A673 (cell line): ENCODE measurements at regions not wholly inside any gene's neighbourhood (a gene's known extent, or its start where the extent isn't known, plus 50 kb on each side); places are given as distances from the start of the nearest gene placed in this dataset.

Experiments used
- EZH2 ChIP-seq: fragments of 200-600 bp; sonication (generic); IDR thresholded peaks from 2 replicates; pipeline ENCODE4 v1.6.1; 2017; ENCODE audit warnings: borderline replicate concordance, low read depth, mild to moderate bottlenecking, mixed read lengths, antibody characterized with exemption, low read length; ENCODE audit not compliant: poor library complexity, severe bottlenecking
- TF ChIP-seq, protein P1 (sequence below): fragments of 300-800, 200-600 bp; sonication (generic); conservative IDR thresholded peaks from 2 replicates; pipeline ENCODE4 v1.5.1; 2017; ENCODE audit warnings: low read depth, mild to moderate bottlenecking, antibody characterized with exemption, low read length, moderate library complexity, mixed read lengths

DNA sequence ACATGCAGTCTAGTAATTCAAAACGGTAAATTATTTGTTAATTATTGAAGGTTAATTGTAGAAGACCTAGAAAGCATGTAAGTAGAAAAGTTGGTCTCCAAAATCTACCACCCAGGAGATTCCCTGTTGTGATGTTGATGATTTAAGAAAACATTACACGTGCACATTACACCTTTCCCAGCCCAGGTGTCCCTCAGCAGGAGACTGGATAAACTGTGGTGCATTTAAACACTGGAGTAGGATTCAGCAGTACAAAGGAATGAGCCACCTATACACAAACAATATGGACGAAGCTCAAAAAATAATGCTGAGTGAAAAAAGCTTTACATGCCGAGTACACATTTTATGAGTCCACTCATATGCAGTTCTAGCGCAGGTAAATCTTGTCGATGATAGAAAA lies 109.0 kb upstream of the STARD3NL start:
- TF ChIP-seq, protein P1, sequence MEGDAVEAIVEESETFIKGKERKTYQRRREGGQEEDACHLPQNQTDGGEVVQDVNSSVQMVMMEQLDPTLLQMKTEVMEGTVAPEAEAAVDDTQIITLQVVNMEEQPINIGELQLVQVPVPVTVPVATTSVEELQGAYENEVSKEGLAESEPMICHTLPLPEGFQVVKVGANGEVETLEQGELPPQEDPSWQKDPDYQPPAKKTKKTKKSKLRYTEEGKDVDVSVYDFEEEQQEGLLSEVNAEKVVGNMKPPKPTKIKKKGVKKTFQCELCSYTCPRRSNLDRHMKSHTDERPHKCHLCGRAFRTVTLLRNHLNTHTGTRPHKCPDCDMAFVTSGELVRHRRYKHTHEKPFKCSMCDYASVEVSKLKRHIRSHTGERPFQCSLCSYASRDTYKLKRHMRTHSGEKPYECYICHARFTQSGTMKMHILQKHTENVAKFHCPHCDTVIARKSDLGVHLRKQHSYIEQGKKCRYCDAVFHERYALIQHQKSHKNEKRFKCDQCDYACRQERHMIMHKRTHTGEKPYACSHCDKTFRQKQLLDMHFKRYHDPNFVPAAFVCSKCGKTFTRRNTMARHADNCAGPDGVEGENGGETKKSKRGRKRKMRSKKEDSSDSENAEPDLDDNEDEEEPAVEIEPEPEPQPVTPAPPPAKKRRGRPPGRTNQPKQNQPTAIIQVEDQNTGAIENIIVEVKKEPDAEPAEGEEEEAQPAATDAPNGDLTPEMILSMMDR: no peak
- TF ChIP-seq EZH2: no peak
